ENCODE measurements at regions not wholly inside any gene's neighbourhood (a gene's known extent, or its start where the extent isn't known, plus 50 kb on each side); places are given as distances from the start of the nearest gene placed in this dataset.

- TF ChIP-seq REST (IDR thresholded peaks at IDR 0.05; ENCODE audit: insufficient read depth in 1 of 2, low read depth in 2 of 2, low read length in 2 of 2) (no peak), FOXP2 (optimal IDR thresholded peaks at IDR 0.05; ENCODE audit: borderline replicate concordance, extremely low read depth, extremely low read length, insufficient read depth) (no peak), TAF1 (IDR thresholded peaks at IDR 0.05; ENCODE audit: borderline replicate concordance, insufficient read depth, low read length) (no peak), SIN3A (IDR thresholded peaks at IDR 0.05; ENCODE audit: borderline replicate concordance, insufficient read depth, low read length) (no peak), POLR2AphosphoS5 (IDR thresholded peaks at IDR 0.05; ENCODE audit: low read depth, low read length) (no peak)
Measured at GRCh38 chr16:59697761-59698160, 963.6 kb upstream of the GOT2 start.

GRCh38 chr16:59697236-59697635 is 963.1 kb upstream of the GOT2 start:
- TF ChIP-seq POLR2AphosphoS5 (IDR thresholded peaks at IDR 0.05; ENCODE audit: low read depth, low read length) (no peak), TAF1 (IDR thresholded peaks at IDR 0.05; ENCODE audit: borderline replicate concordance, insufficient read depth, low read length) (no peak), REST (IDR thresholded peaks at IDR 0.05; ENCODE audit: insufficient read depth in 1 of 2, low read depth in 2 of 2, low read length in 2 of 2) (no peak), FOXP2 (optimal IDR thresholded peaks at IDR 0.05; ENCODE audit: borderline replicate concordance, extremely low read depth, extremely low read length, insufficient read depth) (no peak), SIN3A (IDR thresholded peaks at IDR 0.05; ENCODE audit: borderline replicate concordance, insufficient read depth, low read length) (no peak)

GRCh38 chr16:59696495-59696894 is 962.4 kb upstream of the GOT2 start:
- TF ChIP-seq FOXP2 (optimal IDR thresholded peaks at IDR 0.05; ENCODE audit: borderline replicate concordance, extremely low read depth, extremely low read length, insufficient read depth) (no peak), TAF1 (IDR thresholded peaks at IDR 0.05; ENCODE audit: borderline replicate concordance, insufficient read depth, low read length) (no peak), REST (IDR thresholded peaks at IDR 0.05; ENCODE audit: insufficient read depth in 1 of 2, low read depth in 2 of 2, low read length in 2 of 2) (no peak), POLR2AphosphoS5 (IDR thresholded peaks at IDR 0.05; ENCODE audit: low read depth, low read length) (no peak), SIN3A (IDR thresholded peaks at IDR 0.05; ENCODE audit: borderline replicate concordance, insufficient read depth, low read length) (no peak)

- no peak for TF ChIP-seq SIN3A (IDR thresholded peaks at IDR 0.05; ENCODE audit: borderline replicate concordance, insufficient read depth, low read length)
- TF ChIP-seq POLR2AphosphoS5 (IDR thresholded peaks at IDR 0.05; ENCODE audit: low read depth, low read length) = no peak
- TF ChIP-seq FOXP2 (optimal IDR thresholded peaks at IDR 0.05; ENCODE audit: borderline replicate concordance, extremely low read depth, extremely low read length, insufficient read depth) = no peak
- TF ChIP-seq REST (IDR thresholded peaks at IDR 0.05; ENCODE audit: insufficient read depth in 1 of 2, low read depth in 2 of 2, low read length in 2 of 2) = no peak
- no peak for TF ChIP-seq TAF1 (IDR thresholded peaks at IDR 0.05; ENCODE audit: borderline replicate concordance, insufficient read depth, low read length)
Measured at GRCh38 chr16:59690216-59690615, 956.1 kb upstream of the GOT2 start.

GRCh38 chr16:59688006-59688405 is 953.9 kb upstream of the GOT2 start:
- TF ChIP-seq REST (IDR thresholded peaks at IDR 0.05; ENCODE audit: insufficient read depth in 1 of 2, low read depth in 2 of 2, low read length in 2 of 2) (no peak), TAF1 (IDR thresholded peaks at IDR 0.05; ENCODE audit: borderline replicate concordance, insufficient read depth, low read length) (no peak), FOXP2 (optimal IDR thresholded peaks at IDR 0.05; ENCODE audit: borderline replicate concordance, extremely low read depth, extremely low read length, insufficient read depth) (no peak), POLR2AphosphoS5 (IDR thresholded peaks at IDR 0.05; ENCODE audit: low read depth, low read length) (no peak), SIN3A (IDR thresholded peaks at IDR 0.05; ENCODE audit: borderline replicate concordance, insufficient read depth, low read length) (no peak)

Data from PFSK-1 (cell line).